ENCODE measurements at regions not wholly inside any gene's neighbourhood (a gene's known extent, or its start where the extent isn't known, plus 50 kb on each side); places are given as distances from the start of the nearest gene placed in this dataset.

DNA sequence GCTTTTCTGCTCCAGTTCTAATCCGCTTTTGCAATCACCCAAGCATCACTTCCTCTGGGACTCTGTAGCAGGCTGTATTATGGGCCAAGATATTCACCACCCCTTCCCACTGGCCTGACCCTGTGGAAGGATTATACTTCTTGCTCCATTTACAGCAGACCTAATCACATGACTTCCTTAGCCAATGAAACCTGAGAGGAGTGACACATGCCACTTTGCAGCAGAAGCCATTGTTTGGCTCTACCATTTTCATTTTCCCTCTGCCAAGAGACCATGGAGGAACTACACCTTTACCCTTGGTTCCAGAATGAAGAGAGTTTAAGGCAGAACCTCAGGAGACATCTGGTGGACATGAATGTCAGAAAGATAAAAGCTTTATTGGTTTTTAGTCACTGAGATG lies 134.9 kb upstream of the HSD17B12 start:
- peaks cover 5% of the 10 kb centered on the region for H3K4me1 Mint-ChIP-seq (ENCODE audit: low read depth)
- no peak overlapping the region for H3K4me3 Mint-ChIP-seq
- H3K36me3 Mint-ChIP-seq (ENCODE audit: low read depth) = no peaks in the 10 kb centered on the region
- H3K9me3 Mint-ChIP-seq = no peaks in the 10 kb centered on the region
- H3K27ac Mint-ChIP-seq = no peak overlapping the region
- no peak for DNase-seq
- peaks cover 79% of the 10 kb centered on the region for H3K27me3 Mint-ChIP-seq

DNA sequence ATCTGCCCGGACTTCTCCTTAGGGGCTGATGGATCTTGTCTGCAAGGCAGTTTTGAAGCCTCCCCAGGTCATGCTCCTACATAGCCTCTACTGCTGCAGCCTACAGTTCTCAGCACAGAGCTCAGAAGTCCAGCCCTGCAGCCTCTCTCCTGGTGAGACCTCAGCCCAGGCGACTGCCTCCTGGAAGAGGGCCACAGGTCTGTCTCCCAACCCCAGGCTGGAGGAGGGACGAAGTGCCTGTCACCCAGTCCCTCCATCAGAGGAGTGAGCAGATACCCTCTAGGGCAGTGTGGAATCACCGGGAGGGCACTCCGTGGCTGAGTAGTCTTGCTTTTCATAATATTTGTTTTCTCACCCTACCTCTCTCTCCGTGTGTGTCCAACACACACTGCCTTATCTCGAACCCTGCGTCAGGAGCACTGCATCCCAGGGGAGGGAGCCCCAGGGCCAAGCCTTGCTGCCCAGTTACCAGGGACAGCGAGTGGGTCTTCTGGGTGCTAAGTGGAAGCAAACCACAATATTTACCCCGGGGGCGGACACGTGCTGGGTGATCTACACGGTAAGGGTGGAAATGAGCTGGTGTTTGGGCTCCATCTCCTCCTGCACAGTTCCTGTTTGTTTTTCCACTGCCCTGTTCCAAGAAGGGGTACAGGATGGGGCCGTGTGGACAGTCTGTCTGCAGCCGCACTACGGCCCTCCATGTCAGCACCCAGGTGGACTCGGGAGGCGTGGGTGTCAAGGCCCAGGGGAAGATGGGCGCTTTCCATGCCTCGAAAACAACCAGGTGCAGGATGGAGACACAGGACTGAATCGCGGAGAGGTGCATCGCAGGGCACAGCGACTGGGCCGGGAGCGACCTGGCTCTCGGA lies 133.7 kb upstream of the HSD17B12 start:
- H3K36me3 Mint-ChIP-seq (ENCODE audit: low read depth) = no peaks in the 10 kb centered on the region
- H3K9me3 Mint-ChIP-seq = no peaks in the 10 kb centered on the region
- H3K27me3 Mint-ChIP-seq = peaks cover 82% of the 10 kb centered on the region
- DNase-seq = no peak
- no peak overlapping the region for H3K27ac Mint-ChIP-seq
- H3K4me3 Mint-ChIP-seq = no peak overlapping the region
- H3K4me1 Mint-ChIP-seq (ENCODE audit: low read depth) = peaks cover 5% of the 10 kb centered on the region

DNA sequence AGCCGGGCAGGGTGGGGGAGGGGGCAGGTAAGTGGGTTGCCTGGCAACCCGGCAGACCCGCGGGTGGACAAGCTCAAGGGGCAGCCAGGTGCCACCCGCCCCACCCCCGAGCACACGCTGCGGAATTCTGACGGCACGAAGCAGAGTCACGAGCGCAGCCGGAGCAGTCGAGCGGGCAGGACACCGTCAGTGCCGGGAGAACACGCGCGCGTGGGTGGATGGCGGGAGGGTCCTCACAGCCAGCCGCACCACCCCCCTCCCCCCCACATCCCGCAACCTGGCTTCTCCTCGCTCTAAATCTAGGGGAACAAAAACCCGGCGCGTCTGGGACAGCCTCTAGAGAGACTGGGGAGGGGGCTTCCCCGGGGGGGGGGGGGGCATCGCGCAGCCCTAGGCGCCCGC lies 133.1 kb upstream of the HSD17B12 start:
- H3K36me3 Mint-ChIP-seq (ENCODE audit: low read depth) = no peaks in the 10 kb centered on the region
- H3K27me3 Mint-ChIP-seq = peaks cover 81% of the 10 kb centered on the region
- DNase-seq = no peak
- H3K4me1 Mint-ChIP-seq (ENCODE audit: low read depth) = peaks cover 5% of the 10 kb centered on the region
- H3K27ac Mint-ChIP-seq = no peak overlapping the region
- no peaks in the 10 kb centered on the region for H3K9me3 Mint-ChIP-seq
- H3K4me3 Mint-ChIP-seq = no peak overlapping the region

DNA sequence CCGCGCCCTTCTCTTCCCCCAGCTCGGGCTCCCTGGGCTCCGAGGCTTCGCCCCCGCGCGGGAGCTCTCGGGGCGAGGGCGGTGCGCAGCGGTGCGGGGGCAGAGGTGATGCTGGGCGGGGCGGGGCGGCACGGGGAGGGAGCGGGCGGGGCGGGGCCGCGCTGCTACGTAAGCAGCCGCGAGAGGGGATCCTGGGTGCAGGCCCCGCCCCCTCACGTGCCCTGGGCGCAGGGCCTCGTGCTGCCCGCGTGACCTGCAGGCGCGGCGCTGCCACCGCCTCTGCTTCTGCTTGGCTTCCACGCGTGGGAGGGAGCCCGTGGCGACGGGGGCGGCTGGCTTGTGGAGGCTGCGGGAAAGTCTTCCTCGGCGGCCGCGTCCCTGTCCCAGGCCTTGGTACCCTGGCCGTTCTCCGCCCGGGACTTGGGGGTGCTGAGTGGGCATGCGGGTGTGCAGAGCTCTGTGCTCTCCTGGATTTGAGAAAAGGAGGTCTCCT lies 132.6 kb upstream of the HSD17B12 start:
- H3K27ac Mint-ChIP-seq = no peak overlapping the region
- DNase-seq = no peak
- no peak overlapping the region for H3K4me3 Mint-ChIP-seq
- no peaks in the 10 kb centered on the region for H3K36me3 Mint-ChIP-seq (ENCODE audit: low read depth)
- peaks cover 5% of the 10 kb centered on the region for H3K4me1 Mint-ChIP-seq (ENCODE audit: low read depth)
- H3K9me3 Mint-ChIP-seq = no peaks in the 10 kb centered on the region
- H3K27me3 Mint-ChIP-seq = peaks cover 80% of the 10 kb centered on the region

DNA sequence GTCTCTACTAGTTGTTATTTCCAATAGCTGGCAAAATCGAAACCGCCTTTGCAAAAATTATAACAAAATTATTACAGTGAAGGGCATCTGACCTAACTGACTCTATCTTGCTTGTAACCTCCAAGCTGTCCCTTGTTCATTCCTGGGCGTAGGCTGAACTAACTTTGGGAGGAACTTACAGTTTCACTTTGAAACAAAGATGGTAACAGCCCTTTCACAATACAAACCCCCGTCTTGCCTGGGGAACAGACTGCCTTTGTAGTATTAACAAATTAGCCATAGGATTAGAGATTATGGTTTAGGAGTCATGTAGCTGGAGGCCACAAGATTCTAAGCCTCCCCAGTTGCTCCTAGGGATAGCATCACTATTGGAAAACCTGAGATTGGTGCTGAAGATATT lies 131.6 kb upstream of the HSD17B12 start:
- no peak for DNase-seq
- Mint-ChIP-seq H3K4me3 (no peak overlapping the region), H3K4me1 (ENCODE audit: low read depth) (peaks cover 6% of the 10 kb centered on the region), H3K27me3 (peaks cover 82% of the 10 kb centered on the region), H3K36me3 (ENCODE audit: low read depth) (no peaks in the 10 kb centered on the region), H3K9me3 (no peaks in the 10 kb centered on the region), H3K27ac (no peak overlapping the region)

DNA sequence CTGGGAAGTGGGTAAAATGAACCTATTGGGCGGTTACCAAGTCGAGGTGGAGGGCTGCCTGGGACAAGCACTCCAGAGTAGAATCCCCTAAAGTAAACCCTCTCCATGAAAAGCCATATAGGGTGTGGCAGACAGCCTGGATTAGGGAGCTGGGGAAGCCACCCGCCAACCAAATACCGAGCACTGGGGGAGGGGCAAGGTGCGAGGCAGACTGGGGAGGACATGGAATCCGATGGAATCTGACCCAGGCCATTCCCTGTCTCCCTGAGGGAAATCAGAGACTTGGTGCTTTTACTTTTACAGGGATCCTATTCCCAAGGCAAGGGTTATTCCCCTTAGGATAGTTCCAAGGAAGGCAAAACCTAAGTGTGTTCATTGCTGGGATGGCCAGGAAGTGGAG lies 130.9 kb upstream of the HSD17B12 start:
- peaks cover 88% of the 10 kb centered on the region for H3K27me3 Mint-ChIP-seq
- no peak for DNase-seq
- no peak overlapping the region for H3K4me3 Mint-ChIP-seq
- peaks cover 7% of the 10 kb centered on the region for H3K4me1 Mint-ChIP-seq (ENCODE audit: low read depth)
- H3K9me3 Mint-ChIP-seq = no peaks in the 10 kb centered on the region
- H3K36me3 Mint-ChIP-seq (ENCODE audit: low read depth) = no peaks in the 10 kb centered on the region
- no peak overlapping the region for H3K27ac Mint-ChIP-seq

DNA sequence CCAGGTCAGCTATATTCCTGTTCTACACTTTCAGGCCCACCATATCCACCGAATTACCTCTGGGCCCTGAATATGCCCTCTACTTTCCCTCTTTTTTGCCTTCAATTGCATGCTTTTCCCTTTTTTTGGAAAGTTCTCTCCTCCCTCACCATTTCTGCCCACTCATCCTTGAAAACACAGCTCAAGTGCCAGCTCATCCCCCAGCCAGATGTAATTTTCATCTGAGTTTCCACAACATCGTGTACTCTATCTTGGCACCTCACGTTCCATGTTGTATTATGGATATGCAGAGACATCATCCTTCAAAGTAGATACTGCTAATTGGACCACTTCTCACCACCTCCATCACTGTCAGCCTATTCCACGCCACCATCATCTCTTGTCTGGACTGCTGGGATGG lies 129.8 kb upstream of the HSD17B12 start:
- no peak overlapping the region for H3K27ac Mint-ChIP-seq
- H3K36me3 Mint-ChIP-seq (ENCODE audit: low read depth) = no peaks in the 10 kb centered on the region
- peaks cover 85% of the 10 kb centered on the region for H3K27me3 Mint-ChIP-seq
- peaks cover 7% of the 10 kb centered on the region for H3K4me1 Mint-ChIP-seq (ENCODE audit: low read depth)
- H3K9me3 Mint-ChIP-seq = no peaks in the 10 kb centered on the region
- no peak for DNase-seq
- no peak overlapping the region for H3K4me3 Mint-ChIP-seq

DNA sequence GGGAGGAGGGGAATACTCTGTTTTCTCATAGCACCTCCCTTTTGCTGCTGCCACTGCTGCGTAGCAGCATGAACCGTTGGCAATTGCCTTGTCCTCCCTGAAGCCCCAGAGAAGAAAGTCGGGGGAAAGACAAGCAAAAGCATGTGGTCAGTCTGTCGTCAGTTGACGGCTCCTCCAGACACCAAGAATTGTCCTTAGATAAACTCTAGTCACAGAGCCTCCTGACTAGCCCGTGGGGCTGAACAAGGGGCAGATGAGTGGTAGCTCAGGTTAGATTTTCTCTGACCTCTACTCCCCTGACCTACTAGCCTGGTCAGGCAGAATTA lies 126.4 kb upstream of the HSD17B12 start:
- no peak overlapping the region for H3K4me3 Mint-ChIP-seq
- no peak overlapping the region for H3K27ac Mint-ChIP-seq
- DNase-seq = no peak
- no peaks in the 10 kb centered on the region for H3K9me3 Mint-ChIP-seq
- H3K4me1 Mint-ChIP-seq (ENCODE audit: low read depth) = peaks cover 19% of the 10 kb centered on the region
- H3K36me3 Mint-ChIP-seq (ENCODE audit: low read depth) = no peaks in the 10 kb centered on the region
- H3K27me3 Mint-ChIP-seq = peaks cover 93% of the 10 kb centered on the region

DNA sequence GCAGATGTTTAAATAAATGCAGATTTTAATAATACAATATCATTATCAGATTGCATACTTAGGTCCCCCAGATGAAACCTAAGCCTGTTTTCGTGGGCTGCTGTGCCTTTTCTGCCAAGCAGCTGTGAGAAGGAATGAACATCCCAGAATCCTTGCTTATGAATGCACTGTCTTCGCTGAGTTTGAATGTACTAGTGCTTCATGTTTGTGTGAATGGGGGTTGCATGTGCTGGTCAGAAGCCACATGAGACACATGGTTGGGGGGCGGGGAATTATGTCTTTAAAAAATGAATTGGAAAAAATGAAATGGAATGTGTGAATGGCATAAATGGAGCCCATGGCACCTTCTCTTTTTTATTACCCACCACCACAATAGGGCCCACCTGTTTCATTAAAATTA lies 125.4 kb upstream of the HSD17B12 start:
- Mint-ChIP-seq H3K4me1 (ENCODE audit: low read depth) (peaks cover 19% of the 10 kb centered on the region), H3K27me3 (peaks cover 90% of the 10 kb centered on the region), H3K9me3 (no peaks in the 10 kb centered on the region), H3K4me3 (no peak overlapping the region), H3K36me3 (ENCODE audit: low read depth) (no peaks in the 10 kb centered on the region), H3K27ac (no peak overlapping the region)
- DNase-seq = no peak

DNA sequence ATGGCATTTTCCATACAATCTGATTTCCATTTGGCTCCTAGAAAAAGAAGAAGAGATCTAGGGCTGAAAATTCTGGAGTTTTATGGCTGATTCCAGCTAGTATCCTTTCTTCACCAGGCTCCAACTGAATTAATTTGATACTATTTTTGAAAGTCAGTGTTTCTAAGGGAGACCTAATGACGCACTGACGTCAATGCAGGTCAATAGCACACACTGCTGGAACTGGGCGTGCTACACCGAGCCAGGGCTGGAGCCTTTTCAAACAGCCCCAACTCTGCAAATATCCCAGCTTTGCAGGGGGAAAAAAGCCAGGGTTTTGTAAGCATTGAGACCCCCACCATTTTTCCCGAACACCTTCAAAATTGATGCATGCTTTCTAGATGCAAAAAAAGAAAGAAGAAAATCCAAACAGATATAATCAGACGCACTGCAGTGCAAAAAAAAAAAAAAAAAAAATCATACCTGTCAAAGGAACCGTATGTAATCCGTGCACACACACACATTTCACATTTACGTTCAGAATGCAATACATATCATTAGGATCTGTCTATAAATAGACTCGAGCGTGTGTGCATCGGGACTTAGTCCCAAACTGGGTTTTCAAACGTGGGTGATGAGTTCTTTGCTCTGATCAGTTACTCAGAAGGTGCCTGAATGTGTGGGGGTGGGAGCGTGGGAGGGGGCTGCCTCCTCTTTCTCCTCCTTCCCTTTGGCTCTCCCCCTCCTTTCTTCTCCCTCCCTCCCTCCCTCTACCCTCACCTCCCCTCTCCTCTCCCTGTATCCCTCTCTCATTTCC lies 124.5 kb upstream of the HSD17B12 start:
- no peak for DNase-seq
- H3K4me3 Mint-ChIP-seq = no peak overlapping the region
- no peak overlapping the region for H3K27ac Mint-ChIP-seq
- no peaks in the 10 kb centered on the region for H3K9me3 Mint-ChIP-seq
- H3K27me3 Mint-ChIP-seq = peaks cover 92% of the 10 kb centered on the region
- H3K36me3 Mint-ChIP-seq (ENCODE audit: low read depth) = no peaks in the 10 kb centered on the region
- H3K4me1 Mint-ChIP-seq (ENCODE audit: low read depth) = peaks cover 19% of the 10 kb centered on the region

DNA sequence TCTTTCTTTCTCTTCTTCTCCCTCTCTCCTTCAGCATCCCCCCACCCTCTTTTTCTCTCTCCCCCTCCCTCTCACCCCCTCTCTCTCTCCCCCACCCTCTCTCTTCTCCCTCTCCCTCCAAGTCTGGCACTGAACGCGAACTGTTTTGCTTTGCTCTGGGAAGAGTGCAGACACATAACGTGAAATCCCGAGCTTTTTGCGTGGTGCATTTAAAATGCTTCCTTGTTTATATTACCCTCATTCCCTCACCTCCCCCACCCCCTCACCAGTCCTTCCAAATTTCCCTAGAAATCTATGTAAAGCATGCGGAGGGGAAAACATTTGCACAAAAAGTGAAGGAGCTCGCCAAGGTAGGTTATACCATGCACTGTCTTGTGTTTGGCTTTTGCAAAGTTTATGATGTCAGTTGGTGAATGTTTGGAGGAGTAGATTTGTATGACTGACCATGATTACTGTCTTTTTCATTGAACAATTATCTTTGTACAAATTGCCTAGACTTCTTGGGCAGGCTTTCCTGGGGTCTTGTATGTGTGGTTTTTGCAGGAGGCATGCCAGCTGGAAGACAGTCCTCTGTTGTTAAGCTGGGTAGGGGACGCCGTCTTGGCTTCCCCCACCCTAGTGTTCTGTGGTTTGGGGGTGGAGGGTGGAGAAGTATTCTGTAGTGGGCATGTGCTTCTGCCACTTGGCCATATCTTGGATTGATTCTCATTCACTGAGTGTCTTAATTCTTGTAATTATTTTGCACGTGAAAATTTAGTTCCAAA lies 123.7 kb upstream of the HSD17B12 start:
- Mint-ChIP-seq H3K4me3 (no peak overlapping the region), H3K9me3 (no peaks in the 10 kb centered on the region), H3K27me3 (peaks cover 86% of the 10 kb centered on the region), H3K27ac (no peak overlapping the region), H3K36me3 (ENCODE audit: low read depth) (no peaks in the 10 kb centered on the region), H3K4me1 (ENCODE audit: low read depth) (peaks cover 19% of the 10 kb centered on the region)
- no peak for DNase-seq

DNA sequence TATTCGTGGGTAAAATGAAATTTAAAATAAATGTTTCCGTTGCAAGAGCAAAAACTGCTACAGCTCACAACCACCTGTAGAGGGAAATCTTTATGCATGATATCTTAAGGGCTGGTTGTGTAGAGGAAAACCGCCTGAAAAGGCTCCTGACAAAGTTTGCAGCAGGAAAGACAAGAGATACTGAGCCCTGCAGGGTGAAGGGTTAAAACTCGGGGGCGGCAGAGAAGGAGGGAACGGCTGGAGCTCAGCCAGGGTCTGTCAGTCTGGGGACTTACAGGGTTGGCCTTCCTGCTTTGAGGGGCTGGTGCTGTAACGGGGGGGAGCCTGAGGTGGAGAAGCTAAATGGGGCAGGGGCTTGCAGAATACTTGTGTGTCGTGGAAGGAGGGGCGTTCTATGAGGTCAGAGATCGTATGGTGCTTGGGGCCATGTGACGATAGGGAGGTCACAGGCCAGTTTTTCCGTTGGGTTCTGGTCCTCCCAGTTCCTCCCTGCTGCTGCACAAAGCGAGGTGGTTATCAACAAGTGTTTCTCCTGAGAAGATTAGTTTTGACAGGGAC lies 122.9 kb upstream of the HSD17B12 start:
- H3K27me3 Mint-ChIP-seq = peaks cover 83% of the 10 kb centered on the region
- H3K36me3 Mint-ChIP-seq (ENCODE audit: low read depth) = no peaks in the 10 kb centered on the region
- no peak for DNase-seq
- no peak overlapping the region for H3K4me3 Mint-ChIP-seq
- no peaks in the 10 kb centered on the region for H3K9me3 Mint-ChIP-seq
- H3K27ac Mint-ChIP-seq = no peak overlapping the region
- peaks cover 19% of the 10 kb centered on the region for H3K4me1 Mint-ChIP-seq (ENCODE audit: low read depth)

DNA sequence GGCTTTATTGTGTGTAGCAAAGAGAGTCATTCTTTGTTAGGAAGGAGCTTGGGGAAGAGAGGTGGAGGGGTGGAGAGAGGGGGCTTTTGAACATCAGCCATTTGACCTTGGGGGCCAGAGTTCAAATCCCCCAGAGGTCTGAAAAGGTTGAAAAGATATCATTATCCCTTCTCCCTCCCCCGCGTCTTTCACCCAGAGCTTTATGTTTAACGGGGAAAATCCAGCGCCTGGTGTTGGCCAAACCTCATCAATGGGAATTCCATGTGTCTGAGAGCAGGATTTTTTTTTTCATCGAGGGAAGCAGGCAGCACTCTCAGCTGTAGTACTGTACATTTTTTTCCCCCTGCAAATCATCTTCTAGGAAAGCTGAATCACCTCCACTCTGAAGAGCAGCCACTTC lies 122.4 kb upstream of the HSD17B12 start:
- no peaks in the 10 kb centered on the region for H3K36me3 Mint-ChIP-seq (ENCODE audit: low read depth)
- H3K27ac Mint-ChIP-seq = no peak overlapping the region
- peaks cover 19% of the 10 kb centered on the region for H3K4me1 Mint-ChIP-seq (ENCODE audit: low read depth)
- no peak for DNase-seq
- no peak overlapping the region for H3K4me3 Mint-ChIP-seq
- H3K27me3 Mint-ChIP-seq = peaks cover 83% of the 10 kb centered on the region
- no peaks in the 10 kb centered on the region for H3K9me3 Mint-ChIP-seq

DNA sequence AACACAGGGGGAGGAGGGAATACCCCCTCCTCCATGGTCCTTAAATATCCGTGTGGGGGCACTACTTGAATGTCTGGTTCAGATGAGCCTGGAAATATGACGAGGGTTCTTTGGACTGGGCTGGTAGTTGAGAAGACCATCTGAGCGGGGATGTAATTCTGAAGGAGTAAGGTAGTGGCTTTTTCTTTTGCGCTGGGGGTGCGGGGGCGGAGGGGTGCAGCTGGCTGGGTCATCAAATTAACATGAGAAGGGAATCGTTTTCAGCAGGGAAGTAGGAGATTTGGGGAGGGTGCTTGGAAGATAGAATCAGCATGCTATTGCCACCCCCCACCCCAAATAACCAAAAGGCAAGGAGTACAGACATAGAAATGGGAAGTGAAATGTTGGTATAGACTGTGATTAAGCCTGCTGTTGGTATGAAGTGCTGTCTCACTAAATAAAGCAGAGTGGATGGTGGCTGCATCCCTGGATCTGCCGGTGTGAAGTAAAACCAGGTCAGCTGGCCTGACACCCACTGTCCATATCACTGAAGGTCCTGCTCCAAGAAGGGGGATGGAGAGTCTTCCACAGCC lies 121.9 kb upstream of the HSD17B12 start:
- H3K4me1 Mint-ChIP-seq (ENCODE audit: low read depth) = peaks cover 19% of the 10 kb centered on the region
- no peak for DNase-seq
- no peak overlapping the region for H3K27ac Mint-ChIP-seq
- H3K36me3 Mint-ChIP-seq (ENCODE audit: low read depth) = no peaks in the 10 kb centered on the region
- no peaks in the 10 kb centered on the region for H3K9me3 Mint-ChIP-seq
- peaks cover 83% of the 10 kb centered on the region for H3K27me3 Mint-ChIP-seq
- no peak overlapping the region for H3K4me3 Mint-ChIP-seq

Data from activated T-cell treated with anti-CD3 and anti-CD28 coated beads, Interleukin-2, amount 50 U/mL, for 24 hours (primary cell).